Cardiac septum (tissue), 1 donor: ENCODE measurements at regions not wholly inside any gene's neighbourhood (a gene's known extent, or its start where the extent isn't known, plus 50 kb on each side); places are given as distances from the start of the nearest gene placed in this dataset.

ENCODE experiments used
- DNase-seq: peaks from one replicate; pipeline ENCODE4 v3.0.0-alpha.2; 2020; ENCODE audit warnings: low spot score
- intact Hi-C: fragments of 100-400 bp; cut with DNase I; formaldehyde crosslinking; loops from one replicate; pipeline ENCODE4 v1.14.0; 2022
- donor health status: DM: no; HTN: no; CAD: no.

DNA sequence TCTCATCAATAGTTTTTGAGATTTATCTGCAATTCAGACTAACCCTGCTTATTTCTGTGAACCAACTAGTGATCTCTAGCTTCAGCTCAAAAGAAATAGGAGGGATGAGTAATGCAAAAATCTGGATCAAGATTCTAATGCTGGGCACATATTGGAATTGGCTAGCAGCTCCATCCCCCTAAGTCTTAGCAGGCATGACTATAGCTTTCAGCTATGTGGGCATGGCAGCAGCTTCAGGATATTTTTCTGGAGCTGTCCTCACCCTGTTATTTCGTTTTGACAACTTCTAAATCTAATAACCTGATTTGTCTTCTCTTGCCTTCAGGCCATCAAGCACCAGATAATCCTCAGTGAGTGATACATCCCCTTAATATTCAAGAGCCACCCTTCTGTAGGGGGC, 50.8 kb upstream of the GNPDA2 start:
- DNase-seq = no peak
- intact Hi-C loops = no loop called here
